CD4-positive, alpha-beta T cell treated with Interleukin-10 for 1 hour (primary cell): ENCODE measurements at regions not wholly inside any gene's neighbourhood (a gene's known extent, or its start where the extent isn't known, plus 50 kb on each side); places are given as distances from the start of the nearest gene placed in this dataset.

ENCODE experiments used
- DNase-seq: peaks from one replicate; pipeline ENCODE4 v3.0.0-alpha.2; 2020

DNA sequence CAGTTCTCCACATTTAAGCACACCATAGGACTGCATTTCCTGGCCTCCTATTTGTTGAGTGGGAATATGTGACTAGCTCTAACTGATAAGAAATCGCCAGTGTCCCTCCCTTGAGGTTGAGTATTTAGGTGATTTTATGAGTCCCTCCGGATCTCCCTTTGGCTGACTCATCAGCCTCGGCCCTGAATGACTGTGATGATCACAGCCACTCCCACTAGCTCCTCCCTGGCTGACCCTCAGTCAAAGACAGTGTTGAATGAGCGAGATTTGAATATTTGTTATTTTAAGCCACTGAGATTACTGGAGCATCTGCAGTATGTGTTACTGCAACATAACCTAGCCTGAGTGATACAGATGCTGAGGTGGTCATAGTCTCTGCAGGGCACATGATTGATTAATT lies 515.3 kb downstream of the EPHB1 start:
- DNase-seq = no peak

DNA sequence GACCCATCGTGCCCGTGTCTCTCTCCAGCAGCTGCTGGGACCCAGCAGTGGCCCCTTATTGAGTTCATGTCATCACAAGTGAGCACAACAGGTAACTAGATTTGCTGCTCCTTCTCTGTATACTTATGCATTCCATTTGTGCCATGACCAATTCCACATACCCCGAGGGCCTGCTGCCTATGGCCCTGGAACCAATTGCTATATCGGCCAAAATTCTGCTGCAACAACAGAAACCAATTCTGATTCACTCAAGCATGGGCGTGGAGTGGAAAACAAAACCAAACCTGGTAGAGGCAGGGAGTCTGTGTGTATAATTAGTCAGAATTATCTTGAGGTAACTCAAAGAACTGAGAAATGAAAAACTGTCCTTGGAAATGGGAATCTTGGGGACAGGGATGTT lies 516.6 kb downstream of the EPHB1 start:
- DNase-seq = no peak

DNA sequence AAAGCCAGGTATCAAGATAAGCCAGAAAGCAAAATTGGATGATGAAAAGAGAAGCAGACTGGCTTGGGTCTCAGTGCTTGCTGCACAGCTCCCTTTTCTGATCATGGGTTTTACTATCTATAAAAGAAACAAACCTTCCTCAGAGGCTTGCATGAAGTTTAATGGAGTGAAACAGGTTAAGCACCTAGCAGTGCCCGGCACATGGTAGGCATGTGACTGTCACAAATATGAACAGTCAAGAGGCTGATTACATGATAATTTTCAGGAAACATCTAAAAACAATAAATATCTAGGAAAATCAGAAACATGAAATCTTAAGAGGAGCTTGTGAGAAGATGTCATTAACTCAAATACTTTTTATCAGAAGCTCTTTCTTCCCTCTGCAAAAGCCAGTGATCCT lies 519.2 kb downstream of the EPHB1 start:
- DNase-seq = no peak

DNA sequence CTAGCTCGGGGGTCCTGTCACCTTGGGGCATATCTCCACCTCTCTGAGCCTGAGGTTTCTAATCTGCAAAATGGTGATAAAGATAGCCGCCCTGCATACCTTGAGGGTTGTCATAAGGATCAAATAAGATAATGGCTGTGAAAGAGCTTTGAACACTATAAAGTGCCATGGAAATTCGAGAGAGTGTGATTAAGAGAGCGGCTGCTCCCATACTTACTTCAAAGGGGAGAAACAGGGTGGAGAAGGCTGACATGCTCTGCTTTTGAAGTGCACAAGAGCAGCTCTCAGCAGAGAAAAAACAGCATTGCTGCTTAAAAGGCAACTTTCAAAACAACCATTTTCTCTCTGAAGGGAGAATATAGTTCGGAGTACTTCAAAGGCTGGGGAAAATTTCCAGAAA lies 529.2 kb downstream of the EPHB1 start:
- DNase-seq = no peak

DNA sequence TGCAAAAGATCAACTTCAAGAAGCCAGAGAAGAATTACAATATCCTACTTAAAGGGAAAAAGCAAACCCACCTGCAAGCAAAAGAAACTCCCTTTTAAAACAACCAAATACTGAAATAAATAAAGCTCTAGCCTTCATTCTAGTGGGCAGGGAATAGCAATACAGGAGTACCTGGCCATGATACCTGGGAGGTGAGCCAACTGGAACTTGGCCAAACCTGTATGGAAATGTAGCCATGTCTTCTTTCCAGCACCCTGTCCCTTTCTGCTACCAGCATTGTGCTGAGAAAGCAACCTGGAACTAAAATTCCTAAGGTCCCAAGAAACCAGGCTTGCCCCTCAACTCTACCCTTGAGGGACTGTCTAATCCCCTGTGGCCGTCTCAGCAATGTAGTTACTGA lies 530.0 kb downstream of the EPHB1 start:
- DNase-seq = no peak

DNA sequence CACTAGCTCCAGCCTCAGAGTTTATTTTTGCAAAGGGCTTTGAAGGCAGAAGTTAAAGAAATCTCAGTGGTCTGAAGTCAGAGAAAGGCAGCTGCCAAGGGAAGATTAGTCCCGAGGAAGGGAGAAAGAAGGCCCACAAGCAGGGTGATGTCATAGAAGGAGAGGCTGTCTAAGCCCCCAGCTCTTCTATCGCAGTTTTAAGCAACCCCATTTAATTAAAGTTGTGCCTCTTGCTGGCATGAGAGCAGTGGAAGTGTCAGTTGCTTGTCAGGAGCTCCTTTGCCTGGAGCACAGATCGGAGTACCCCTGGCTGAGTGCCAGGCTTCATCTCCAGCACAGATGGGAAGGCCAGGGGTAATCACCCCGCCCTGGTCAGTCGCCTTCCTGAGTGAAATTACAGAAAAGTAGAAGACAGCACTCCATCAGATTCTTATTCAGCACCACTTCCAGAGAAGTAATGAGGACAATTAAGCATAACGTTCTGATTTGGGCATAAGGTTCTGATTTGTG lies 530.7 kb downstream of the EPHB1 start:
- DNase-seq = no peak

DNA sequence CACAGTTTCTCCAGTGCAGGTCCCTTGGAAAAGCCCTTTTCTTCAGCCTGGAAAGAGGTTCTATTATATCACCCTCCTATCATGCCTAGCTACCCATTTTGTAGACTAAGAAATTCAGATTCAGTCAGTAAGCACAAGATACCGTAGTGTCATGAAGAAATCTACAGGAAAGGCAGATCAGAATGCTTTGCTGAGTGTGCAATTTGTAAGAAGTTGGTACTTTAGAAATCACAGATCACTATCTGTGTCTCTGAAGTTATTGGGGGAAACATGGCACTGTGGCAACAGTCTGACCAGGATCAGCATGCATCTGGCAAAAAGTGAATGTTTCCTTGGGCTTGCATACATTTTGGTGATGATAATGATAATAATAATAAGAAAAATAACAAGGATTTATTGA lies 531.8 kb downstream of the EPHB1 start:
- no peak for DNase-seq

DNA sequence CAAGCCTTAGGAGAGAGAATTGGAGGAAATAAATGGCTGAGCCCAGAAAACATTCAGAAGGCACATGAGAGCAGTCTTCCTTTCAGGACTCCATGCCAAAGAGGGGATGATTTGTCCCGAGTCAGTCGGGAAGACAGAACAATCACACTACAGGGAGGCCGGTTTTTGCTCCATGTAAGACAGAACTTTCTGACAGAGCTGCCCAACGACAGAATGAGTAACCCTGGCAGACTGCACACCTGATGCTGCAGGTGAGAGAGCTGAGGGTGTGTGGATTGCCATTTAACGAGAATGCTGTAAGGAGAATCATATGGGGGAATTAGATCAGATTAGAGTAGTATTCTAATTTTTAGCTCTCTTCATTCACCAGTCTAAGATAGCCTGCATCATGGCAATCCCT lies 533.0 kb downstream of the EPHB1 start:
- no peak for DNase-seq

DNA sequence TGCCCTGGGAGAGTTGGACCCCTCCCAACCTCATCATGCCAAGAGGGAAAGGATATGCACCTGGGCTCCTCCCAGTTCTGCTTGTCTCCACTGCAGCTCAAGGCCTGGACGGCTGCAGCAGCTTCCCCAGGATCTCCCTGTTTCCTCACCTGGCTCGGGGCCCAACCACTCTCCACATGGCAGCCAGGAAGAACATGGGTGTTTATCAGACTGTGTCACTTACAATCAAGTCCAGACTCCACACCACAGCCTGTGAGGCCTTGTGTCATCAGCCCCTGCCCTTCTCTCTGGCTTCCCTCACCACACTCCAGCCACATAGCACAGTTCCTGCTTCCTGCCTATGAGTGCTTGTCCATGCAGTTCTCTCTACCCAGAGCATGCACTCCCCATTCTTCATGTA lies 534.4 kb downstream of the EPHB1 start:
- DNase-seq = no peak

DNA sequence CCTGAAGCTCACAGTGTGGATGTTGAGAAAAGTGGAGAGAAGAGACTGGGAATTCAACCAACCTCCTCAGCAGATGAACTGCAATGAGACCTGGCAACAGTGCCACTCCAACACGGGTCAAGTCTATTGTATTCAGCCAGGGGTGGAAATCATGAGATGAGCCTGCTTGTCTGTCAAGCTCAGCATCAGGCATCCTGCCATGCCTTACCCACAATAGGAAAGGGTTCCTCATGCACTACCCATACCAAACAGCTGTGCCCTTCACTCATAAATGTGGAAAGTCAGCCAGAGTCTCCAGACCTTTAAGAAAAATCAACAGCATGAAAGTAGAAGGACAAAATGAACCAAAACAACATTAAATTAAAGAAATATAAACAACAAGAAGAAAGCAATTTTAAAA lies 542.1 kb downstream of the EPHB1 start:
- DNase-seq = no peak

DNA sequence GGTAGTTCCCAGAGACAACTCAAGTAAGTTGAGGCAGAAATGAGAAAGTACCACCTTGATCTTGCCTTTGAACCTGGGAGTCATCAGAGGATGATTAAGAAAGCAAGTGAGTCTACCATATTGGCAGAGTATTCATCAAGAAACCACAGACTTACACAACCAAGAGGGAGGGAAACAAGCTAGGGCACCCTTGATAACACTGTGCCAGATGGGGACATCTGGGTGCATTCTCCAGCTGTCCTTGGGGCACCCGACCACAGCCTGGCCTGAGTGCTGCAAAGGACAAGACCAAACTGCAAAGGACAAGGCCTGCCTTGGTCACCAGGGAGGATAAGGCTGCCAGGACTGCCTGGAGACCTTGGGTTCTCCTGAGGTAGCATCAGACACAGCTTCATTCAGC lies 553.6 kb downstream of the EPHB1 start:
- DNase-seq = no peak

DNA sequence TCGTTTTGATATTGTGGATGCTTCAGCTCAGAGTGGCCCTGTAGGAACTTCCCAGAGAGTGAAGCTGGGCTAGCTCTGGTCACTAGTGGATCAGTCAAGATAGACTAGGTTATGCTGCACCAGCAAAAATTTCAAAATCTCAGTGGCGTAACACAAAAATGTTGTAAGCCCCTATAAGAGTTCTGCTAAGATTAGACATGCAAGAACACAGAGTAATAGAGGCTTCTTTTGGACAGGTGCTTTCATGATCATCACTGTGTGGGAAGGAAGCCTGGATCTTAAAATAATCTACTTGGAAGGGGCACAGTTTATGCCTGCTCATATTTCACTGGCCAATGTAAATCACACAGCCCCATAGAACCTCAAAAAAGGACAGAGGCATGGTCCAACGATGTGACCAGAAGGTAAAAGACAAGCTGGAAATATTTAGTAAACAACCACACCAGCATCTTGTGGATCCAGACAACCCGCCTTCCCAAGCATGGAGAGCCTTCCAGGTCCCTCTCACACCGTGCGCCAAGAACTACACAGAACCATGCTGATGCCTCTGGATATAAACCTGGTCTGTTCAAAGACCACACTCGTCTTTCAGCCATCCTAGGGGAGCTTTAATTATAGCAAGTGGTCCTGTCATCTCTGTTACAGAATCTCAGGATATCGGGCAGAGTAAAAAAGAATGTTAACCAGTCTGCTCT lies 554.3 kb downstream of the EPHB1 start:
- no peak for DNase-seq

DNA sequence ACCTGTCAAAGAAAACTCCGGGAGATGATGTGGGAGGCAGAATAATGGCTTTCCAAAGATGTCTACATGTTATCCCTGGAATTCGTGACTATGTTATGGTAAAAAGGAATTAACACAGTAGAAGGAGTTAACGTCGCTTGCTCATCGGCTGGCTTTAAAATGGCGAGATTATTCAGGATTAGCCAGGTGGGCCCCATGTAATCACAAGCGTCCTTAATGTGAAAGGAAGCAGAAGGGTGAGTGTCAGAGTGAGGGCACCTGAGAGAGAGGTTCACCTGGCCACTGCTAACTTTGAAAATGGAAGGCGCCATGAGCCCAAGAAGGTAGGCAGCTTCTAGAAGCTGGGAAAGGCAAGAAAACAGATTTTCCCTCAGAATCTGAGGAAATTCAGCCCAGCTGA lies 557.2 kb downstream of the EPHB1 start:
- no peak for DNase-seq

DNA sequence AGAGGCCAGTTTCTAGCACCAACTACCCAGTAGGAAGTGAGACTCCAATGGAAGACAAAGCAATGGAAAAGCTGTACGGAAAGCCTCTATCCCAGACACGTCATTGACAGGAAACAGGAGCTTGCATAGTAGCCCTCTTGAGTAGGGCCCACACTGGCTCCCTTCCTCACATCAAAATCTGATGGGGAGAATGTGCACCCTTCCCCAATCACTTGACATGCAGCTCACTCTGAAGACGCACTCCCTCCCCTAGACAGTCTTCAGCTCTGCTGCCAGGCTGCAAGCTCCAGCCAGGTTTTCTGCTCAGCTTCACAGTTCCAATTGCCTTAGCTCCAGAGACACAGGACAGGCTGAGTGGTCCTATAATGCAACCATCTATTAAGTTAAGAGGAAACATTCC lies 567.8 kb downstream of the EPHB1 start:
- DNase-seq = no peak

DNA sequence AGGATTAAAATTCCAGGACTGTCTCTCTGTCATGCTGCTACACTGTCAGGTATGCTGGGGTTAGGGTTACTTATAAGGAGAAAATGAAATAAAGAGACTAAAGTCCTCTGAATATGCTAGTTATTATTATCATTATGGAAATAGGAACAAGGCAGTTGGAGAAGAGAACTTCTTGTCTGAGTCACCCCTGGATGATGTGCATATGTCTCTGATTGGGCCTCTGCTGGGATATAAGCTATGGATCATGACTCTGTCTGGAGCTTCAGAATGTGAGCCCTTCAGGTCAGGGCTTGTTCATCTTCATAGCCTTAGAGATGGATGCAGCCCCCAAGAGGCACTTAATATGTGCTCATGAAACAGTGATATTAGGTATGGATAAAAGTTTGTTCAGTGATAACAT lies 569.6 kb downstream of the EPHB1 start:
- DNase-seq = no peak

DNA sequence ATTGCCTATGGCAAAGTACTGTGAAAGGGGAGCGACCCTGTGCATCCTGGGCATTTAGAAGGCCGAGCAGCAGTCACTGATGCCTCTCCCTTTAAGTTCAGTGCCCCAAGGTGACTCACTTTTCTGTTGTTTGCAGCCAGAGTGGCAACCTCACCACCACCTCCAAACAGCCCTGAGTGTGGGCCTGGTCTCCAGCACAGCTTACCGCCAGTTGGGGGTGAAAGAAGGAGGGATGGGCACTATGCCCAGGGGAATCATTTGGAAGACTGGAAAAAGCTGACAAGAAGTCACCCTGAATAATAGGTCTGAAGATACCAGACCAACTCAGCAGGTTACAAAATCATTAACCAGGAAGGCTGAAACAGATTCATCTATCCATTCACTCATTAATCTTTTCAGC lies 571.8 kb downstream of the EPHB1 start:
- DNase-seq = no peak

DNA sequence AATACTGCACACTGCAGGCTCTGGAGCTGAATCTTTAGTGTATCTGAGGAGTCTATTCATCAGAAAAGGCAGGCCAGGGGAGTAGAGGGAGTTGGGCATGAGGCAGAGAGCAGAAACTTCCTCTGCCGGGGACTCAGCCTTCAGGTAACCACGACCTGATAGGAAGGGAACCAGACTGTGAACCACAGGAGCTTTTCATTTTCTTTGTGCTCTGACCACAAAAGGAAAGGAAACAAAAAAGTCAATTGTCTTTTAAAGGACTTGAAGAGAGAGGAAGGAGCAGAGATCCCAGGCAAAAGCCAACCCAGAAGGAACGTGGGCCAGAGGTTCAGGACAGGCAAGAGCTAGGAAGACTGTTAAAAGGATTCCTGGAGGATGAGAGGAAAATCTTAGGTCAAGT lies 573.3 kb downstream of the EPHB1 start:
- no peak for DNase-seq

DNA sequence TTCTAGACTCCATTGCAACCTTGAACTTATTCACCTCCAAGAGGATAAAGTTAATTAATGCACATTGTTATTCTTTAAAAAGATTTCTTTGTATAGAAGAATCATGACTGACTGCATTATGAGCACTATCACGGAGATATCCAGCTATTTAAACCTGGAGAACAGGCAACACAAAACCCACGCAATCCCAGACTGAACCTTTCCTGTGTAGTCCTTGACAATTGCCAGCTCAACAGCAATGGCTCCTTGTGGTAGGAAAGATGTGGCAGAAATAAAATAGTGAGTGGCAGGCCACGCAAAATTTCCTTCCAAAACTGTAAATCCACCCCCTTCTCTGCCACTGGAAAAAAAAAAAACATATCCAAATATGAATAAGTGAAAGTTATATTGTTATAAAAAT lies 573.7 kb downstream of the EPHB1 start:
- DNase-seq = no peak

DNA sequence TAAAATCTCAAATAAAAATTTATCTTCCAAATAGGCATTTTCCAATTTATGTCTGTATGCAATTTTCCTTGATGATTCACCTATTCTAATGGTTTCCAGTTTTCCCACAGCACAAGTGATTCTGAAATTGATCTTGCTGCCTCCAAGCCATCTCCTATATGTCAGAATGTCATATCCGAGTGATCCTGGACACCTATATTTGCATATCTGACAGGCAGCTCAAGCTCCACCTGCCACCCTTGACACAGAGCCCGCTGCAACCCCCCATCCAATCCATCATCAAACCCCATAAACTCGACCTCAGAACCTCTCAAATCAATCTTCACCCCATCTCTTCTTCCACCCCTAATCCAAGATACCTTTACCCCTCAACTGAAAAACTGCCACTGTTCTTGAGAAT lies 579.5 kb downstream of the EPHB1 start:
- no peak for DNase-seq

DNA sequence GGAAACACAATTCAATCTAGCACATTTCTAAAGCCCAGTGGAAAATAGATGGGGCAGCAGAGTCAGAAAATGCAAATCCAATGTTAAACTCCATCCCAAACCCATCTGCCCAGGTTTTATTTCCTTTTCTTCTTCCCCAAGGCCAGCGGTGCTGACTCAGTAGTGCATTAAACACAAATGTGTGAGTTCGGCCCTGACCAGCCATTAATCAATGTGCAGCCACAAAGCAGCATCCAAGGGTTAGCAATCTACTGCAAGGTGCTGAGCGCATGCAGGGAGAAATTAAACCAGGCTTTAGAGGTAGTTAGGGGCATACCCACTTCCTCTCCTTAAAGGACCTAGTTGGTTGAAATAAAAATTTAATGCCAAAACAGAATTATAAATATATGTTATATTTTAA lies 583.3 kb upstream of the PPP2R3A start:
- DNase-seq = no peak

DNA sequence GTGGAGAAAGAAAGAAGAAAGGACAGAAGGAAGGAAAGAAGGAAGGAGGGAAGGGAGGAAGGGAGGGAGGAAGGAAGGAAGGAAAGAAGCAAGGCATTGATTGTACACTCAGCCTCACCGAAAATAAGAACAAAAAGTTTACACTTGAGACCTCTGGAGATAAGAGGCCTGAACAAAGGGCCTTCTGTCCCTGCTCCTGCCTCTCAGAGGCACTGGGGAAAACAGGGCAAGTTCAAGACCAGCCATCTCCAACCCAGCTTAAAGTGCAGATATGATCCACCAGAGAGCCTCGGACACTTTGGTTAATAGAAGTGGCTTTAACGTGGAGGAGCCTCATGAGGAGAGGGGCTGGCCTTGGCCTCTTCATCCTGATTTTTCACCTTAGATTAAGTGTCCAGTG lies 582.9 kb upstream of the PPP2R3A start:
- no peak for DNase-seq

DNA sequence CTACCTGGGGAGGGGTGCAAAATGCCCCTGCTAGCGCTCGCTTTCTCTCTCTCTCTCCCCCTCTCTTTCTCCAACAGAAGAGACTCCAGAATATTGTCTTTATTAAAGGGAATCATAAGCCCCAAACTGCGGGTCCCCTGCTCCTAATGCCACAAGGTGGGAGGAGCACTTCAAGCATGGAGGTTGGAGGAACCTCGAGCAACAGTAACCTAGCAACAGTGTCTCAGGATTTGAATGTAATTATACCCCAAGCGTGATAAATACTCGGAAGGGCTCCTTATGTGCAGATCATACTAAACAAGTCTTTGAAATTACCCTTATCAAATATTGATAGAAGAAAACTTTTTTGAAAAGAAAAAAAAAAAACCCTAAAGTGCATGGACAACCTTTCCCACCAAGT lies 582.2 kb upstream of the PPP2R3A start:
- no peak for DNase-seq

DNA sequence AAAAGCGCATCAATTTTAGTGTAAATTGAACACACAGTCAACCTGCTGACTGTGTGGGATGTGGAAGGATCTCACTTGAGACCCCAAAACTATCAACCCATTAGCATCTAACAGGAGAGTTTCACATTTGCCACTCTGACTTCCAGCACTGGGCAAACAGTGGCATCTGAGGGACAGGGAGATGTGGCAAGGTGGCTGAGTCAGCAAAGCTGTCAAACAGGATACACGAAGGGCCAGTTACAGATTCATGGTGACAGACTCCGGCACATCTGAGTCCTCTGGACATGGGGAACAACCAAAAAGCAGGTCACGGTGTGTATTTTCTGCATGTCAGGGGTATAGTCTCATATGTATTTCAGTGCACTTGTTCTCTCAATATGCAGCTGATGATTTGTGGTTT lies 573.4 kb upstream of the PPP2R3A start:
- DNase-seq = no peak

DNA sequence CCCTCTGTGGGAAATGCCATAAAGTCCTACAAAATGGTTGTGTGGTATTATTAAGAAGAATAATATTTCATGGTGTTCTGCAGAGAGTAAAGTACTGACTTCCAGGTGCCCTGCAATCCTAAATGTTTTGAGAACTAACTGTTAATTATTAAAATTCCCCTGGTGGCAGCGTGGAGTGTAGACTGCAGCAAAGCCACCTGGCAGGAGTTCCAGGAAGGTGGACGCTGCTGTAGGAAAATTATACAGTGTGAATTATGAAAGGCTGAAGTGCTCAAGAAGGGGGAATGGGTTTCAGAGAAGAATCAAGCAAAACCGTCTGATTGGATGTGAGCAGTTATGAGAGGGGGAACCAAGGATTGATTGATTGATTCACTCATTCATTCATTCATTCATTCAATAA lies 572.4 kb upstream of the PPP2R3A start:
- DNase-seq = no peak

DNA sequence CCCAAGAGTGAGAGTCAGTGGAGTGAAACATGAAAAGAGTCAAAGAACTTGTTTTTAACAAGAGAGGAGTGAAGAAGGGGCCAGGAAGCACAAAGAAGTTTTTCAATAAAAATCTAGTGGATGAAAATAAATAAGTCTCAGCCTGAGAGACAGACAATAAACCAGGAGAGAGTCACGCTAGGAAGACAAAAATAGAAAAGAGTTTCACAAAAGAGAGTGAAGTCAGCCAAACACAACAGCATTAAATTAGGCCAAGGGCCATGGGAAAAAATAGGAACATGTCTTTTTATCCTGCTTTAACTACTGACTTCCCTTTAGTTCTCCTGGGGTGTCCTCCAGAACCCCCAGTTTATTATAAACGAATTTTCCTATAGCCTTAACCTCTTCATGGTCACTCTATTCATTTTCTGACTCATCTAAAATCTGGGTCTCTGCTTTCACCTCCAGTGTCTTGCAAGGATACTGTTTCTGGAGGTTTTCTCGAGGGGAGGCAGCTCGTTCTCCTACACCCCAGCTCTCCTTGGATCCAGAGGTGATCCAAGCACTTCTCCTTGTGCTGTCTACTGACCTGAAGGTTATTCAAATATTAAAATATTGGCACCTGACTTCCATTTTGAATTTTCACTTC lies 571.5 kb upstream of the PPP2R3A start:
- DNase-seq = no peak
